EH (cell line): ENCODE measurements at regions not wholly inside any gene's neighbourhood (a gene's known extent, or its start where the extent isn't known, plus 50 kb on each side); places are given as distances from the start of the nearest gene placed in this dataset.
"Not testable (repeated sequence)": the region's sequence is repeated elsewhere in the genome, so short reads cannot be mapped to it uniquely, and the experiment has no call there.

Source experiments
- DNase-seq: peaks from one replicate; pipeline ENCODE4 v3.0.0-alpha.2; 2015; ENCODE audit warnings: low read depth

DNA sequence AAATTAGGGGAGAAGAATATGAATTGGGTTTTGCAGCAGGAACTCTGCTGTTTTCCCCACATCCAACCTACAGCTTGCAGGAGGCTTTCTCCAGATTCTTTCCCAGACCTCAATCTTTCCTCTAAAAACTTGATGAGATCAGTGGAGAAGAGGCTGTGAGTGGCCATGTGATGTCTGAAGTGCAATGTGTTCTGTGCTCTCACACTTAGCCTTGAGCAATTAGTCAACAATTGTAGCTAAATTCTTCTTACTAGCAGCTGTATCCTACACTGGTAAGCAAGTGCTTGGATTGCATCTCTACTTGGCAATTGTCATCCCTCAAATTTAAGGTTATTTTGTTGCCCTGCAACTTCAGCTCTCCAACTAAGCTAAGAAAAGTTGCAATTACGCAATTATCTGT is 807.3 kb upstream of the RGS18 start:
- no peak for DNase-seq

DNA sequence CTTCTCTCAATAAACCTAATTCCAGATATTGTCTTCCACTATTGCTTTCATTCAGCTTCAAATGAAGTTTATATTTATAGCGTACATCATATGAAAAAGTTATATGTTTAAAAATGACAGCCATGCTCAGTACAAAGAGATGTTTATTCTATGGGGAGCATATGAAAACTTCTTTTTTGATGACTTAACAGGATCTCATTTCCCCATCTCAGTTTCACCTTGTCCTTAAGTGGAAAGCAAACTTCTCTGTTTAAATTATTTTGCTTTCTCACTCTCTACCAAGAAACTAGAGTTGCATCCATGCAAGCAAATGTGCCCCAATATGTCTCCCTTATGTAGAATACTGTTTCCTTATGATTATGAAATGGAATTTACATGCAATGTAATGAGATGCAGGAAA is 799.5 kb upstream of the RGS18 start:
- DNase-seq = no peak

DNA sequence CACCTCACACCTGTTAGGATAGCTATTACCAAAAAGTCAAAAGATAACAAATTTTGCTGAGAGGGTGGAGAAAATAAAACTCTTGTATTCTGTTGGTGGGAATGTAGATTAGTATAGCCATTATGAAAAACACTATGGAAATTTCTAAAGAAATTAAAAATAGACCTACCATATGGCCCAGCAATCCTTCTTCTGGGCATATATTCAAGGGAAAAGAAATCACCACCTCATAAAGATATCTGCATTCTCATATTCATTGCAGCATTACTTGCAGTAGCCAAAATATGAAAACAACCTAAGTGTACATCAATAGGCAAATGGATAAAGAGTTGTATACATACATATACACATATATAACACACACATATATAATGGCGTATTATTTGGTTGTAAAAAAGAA is 791.6 kb upstream of the RGS18 start:
- no peak for DNase-seq

DNA sequence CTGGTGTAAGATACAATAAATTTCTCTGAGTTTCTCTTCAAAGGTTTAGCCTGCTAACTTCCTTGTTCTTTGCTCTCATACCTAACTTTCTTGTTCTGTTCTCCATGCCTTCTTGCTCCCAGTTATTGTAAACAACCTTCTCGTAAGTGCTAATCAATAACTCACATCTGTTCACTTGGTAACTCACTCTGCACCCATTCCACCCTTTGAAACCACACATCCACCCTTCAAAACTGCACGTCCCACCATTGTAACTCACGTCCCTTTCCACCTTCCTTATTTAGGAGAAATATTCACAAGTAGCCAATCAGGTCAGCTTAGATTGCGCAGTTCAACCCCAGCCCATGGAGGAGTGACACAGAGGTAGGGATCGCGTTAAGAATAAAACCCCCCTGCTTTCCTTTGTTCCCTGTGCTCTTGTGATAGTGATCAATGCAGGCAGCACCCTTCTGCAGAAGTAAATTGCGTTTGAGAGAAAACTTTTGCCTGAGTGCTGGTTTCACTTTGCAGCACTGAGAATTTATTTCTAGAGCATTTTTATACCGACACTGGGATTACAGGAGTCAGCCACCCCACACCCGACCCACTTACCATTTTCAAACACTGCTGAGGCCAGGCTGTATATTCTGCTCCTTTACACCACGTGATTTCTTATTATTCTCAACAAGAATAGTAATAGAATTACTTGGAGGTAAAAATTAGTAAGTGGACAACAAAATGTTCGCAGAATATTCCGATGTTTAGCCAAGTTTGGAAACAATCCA is 789.2 kb upstream of the RGS18 start:
- DNase-seq = no peak

DNA sequence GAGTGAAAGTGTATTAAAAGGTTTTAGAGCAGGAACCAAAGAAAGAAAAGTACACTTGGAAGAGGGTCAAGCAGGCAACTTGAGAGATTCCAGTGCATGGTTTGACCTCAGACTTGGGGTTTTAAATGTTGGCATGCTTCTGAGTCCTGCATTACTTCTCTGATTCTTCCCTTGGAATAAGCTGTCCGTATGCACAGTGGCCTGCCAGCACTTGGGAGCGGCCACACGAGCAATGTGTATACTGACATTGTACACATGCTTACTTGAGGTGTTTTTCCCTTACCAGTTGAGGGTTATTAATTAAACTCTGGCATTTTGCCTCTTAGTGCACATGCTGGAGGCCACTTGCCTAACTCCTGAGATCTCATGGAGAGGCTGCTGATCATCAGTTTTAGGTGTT is 786.6 kb upstream of the RGS18 start:
- DNase-seq = no peak

DNA sequence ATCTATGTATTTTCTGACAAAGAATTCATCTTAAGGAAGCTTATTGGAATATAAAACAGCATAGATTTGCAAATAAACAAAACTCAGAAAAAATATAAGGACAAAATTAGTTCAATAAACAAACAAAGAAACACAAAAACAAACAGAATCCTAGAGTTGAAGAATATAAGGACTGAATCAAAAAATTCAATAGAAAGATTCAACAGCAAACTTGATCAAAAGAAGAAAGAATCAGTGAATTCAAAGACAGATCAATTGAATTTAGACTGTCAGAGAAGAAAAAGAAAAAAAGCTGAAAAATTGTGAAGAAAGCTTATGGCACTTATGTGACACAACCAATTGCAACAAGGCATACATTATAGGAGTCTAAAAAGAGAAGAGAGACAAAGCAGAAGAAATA is 770.0 kb upstream of the RGS18 start:
- DNase-seq = no peak

DNA sequence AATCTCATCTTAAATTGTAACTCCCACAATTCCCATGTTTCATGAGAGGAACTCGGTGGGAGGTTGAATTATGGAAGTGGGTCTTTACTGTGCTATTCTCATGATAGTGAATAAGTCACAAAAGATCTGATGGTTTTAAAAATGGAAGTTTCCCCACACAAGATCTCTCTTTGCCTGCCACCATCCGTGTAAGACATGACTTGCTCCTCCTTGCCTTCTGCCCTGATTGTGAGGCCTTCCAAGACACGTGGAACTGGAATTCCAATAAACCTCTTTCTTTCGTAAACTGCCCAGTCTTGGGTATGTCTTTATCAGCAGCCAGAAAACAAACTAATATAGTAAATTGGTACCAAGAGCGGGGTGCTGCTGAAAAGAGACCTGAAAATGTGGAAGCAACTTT is 761.6 kb upstream of the RGS18 start:
- no peak for DNase-seq

DNA sequence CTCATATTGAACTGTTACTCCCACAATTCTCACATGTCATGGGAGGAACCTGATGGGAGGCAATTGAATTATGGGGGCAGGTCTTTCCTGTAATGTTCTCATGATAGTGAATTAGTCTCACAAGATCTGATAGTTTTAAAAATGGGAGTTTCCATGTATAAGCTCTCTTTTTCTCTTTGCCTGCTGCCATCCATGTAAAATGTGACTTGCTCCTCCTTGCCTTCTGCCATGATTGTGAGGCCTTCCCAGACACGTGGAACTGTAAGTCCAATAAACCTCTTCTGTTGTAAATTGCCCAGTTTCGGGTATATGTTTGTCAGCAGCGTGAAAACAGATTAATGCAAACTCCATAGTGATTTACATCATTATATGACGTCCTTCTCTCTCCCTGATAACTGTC is 759.7 kb upstream of the RGS18 start:
- DNase-seq = no peak

DNA sequence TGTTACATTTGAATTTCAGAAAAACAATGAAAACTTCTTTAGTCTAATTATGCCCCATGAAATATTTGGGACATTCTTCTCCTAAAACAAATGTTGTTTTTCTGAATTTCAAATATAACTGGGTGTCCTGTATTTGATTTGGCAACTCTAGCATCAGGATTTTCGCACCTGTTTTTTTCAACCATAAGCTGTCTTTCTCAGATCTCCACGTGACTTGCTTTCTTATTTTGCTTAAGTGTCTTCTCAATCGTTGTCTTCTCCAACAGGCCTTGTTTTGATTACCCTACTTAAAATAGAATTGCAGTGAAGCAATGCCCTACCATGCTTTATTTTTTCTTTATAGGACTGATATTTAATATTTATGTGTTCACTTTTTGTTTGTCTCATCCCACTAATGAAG is 752.8 kb upstream of the RGS18 start:
- no peak for DNase-seq

DNA sequence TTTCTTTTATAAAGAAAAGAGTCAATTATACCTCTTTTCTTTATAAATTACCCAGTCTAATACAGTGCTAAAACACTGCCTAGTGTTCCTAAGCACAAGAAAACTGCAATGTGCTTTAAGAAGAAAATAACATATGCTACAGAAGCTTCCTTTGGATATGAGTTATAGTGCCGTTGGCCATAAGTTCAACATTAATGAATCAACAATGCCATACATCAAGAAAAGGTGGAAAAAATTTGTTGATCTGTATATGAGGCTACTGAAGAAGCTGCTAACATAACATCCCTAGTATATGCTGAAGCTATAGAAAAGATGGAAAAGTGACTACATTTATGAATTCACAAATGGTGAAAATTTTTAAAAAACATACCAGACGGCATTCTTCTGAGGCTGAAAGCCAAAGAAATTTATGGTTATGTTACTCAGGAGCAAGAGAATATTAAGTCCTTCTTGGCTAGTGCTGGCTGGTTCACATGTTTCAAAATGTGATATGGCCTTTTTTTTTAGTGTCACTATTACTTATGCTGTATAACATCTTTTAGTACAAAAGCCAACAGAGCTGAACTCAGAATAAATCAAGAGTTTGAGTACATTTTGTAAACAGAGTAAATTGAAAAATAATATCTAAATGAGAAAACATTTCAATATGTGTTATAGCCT is 743.2 kb upstream of the RGS18 start:
- DNase-seq = no peak

DNA sequence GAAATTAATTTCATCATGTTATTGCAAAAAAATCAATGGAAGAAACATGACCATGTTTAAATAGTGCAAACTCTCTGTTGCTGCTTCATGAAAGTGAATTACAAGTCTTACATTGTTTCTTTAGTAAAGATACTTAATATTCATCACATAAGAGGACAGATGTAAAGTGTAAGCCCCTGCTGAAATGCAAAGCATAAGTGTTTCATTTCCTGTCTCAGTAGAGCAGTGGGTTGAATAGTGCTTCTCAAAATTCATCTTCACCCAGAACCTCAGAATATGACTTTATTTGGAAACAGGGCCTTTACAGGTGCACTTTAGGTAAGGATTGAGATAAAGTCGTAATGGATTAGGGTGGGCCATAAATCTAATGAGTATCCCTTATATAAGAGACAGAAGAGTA is 738.4 kb upstream of the RGS18 start:
- DNase-seq = no peak

DNA sequence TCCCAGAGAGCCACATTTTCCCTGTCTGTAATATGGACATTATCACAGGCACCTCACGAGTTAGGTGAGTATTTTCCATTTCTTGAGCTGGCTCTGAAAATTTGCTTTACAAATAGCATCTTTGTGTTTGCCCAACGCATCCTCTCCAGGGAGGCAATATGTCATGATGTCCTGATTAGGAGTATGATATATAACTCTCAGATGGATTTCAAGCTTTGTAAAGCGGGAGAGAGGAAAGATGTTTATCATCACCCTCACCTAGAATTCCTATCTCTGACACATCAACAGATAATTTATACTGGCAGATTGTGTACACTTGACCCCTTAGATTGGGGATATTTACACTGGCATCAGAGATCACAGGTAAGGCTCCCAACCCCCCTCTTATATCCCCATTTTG is 730.7 kb upstream of the RGS18 start:
- no peak for DNase-seq

DNA sequence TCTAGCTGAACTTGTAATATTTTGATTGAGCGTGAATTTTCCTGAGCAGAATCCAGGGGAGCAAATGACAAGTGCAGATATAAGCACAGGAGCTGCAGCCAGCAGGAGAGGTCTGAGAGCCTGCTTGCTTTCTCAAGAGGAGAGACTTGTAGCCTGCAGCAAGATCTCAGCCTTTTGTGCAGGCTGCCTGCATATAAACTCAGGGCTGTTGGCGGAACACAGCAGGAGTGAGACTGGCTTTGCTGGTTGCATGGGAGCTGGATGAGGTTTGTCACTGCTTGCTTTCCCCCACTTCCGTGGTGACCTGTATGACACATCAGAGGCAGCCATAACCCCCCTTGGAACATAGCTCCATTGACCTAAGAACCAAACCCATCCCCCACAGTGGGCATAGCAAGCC is 725.4 kb upstream of the RGS18 start:
- no peak for DNase-seq

DNA sequence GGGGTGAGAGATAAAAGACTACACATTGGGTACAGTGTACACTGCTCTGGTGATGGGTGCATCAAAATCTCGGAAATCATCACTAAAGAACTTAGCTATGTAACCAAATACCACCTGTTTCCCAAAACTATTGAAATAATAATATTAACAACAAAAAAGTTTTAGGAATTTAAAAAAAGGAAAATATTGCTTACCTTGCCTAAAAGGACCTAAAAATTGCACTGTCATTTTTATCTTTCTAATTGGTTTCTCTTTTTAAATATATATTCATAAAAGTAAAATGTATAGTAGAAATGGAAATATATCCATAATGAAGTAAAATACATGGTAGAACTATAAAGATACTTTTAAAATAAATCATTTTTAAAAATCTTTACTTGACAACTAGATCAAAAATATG is 719.3 kb upstream of the RGS18 start:
- DNase-seq = no peak

DNA sequence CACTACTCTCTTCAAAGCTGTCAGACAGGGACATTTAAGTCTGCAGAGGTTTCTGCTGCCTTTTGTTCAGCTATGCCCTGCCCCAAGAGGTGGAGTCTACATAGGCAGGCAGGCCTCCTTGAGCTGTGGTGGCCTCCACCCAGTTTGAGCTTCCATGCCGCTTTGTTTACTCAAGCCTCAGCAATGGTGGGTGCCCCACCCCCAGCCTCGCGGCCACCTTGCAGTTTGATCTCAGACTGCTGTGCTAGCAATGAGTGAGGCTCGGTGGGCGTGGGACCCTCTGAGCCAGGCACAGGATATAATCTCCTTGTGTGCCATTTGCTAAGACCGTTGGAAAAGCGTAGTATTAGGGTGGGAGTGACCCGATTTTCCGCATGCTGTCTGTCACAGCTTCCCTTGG is 710.0 kb upstream of the RGS18 start:
- not testable (repeated sequence) for DNase-seq

DNA sequence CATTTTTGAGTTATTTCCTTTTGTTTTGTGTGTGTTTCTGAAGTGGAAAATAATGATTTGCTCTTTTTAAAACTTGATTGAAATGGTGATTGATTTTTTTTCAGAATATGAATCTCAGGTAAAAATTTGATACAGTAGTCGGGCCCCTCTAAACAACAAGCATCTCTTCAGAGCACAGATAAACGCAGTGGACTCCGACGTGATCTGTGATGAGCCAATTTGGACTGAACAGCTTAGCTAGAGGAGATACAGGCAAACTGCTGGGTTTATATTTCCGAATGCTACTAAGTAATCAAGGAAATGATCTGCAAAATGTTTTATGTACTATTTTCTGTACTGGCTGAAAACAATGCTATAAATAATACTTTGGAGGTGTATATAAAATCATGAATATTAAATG is 705.7 kb upstream of the RGS18 start:
- no peak for DNase-seq

DNA sequence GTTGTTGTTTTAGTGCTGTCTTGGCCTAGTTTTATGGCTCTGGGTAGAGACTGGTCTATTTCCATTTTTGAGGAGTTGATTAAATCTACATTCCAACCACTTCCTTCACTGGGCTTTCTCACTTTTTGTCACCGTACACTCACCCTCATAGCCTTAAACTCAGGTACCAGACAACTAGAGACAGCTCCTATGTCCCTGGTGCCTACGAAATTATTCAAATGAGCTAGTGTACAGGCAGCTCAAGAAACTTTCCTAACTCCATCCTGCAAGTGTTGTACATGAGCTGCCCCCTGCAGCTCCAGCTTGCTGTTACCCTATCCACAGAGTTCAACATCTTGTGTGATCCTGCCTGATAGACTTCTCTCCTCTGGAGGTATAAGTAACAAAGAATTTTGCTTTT is 704.8 kb upstream of the RGS18 start:
- no peak for DNase-seq

DNA sequence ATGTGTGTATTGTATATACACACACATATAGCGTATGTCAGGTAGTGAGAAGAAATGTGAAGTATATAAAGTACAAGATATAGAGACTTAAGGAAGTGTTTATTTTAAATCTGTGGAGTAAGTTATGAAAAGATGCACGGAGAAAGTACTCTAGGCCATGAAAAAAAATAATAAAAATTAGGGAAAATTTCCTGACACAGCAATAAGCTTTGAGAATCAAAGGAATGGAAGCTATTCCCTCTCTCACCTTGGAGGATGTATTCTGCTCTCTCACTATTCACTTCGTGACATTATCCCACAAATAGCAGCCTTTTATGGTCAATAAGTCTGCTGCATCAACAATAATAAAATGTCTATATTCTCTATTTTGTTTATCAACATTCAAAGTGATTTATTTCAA is 700.4 kb upstream of the RGS18 start:
- no peak for DNase-seq

DNA sequence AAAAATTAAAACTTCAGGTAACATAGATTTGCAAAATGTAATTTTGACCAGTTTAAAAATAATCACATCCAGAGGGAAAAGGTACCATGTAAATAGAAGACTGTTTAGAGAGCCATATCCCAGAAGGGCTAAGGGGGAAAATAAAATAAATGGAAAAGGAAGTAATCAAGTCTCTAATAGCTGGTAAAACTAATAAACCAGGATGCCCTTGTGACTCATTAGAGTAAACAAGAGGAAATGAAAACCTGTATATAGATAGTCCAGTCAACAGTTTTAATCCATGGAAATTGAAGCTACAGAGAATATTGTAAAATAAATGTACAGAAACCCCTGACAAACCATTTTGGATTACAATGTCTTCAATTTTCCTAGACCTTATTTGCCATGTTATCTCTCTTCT is 698.0 kb upstream of the RGS18 start:
- DNase-seq = no peak

DNA sequence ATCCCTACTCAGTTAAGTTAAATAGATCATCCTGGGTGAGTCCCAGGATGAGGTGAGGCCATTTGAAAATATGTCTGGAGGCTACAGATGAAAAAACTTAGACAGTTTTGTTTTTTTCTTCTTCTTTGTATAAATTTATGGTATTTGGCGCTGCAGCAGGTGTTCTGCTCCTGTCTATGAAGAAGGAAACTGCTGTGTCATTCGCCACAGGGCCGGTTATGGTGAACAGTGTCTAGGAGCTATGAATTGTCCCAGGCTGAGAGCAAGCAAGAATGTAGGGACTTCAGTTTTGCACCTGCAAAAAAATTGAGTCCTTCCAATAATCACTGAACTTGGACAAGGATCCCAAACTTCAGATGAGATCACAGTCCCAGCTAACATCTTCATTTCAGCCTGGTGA is 674.3 kb upstream of the RGS18 start:
- DNase-seq = no peak

DNA sequence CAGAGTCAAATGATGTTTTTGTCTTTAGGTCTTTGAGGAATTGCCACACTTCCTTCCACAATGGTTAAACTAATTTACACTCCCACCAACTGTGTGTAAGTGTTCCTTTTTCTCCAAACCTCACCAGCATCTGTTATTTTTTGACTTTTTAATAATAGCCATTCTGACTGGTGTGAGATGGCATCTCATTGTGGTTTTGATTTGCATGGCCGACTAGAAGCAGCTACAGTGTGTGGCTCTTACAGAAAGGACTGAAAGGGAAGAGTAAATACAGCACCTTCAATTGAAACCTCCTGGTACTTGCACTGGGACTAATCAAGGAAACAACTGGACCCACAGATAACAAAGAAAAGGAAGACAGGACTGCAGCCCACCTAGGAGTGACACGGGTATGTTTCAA is 668.0 kb upstream of the RGS18 start:
- DNase-seq = no peak

DNA sequence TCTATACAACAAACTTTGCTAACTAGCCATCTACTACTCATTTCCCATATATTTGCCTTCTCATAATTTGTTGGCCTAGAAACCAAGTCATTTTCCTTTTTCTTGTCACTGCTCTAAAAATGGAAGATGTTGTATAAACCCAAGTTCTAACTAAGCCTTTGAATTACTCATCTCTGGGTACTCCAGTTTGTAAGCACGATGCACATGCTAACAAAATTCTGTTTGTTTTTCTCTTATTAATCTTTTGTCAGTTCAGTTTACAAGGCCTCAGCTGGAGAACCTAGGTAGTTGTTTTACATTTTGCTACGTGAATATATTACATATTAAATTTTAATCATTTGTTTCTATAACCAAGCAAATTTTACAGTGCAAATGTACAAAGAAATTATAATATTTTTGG is 663.2 kb upstream of the RGS18 start:
- DNase-seq = no peak

DNA sequence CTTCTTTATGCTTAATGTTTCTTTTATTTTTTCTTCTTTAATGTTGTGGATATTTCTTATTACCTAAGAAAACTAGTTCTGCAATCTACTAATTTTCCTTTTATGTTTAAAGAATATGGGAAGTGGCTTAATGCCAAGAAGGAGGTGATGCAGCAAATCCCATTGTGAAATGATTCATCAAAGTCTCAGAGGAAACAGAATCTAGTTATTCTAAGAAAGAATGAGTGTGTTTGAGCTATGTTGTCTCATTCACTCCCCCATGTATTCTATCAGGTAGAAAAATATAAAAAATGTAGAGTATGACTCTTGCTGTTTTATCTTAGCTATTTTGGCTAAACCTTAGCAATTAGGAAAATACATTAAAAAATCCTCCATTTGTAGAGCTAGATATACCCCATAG is 659.9 kb upstream of the RGS18 start:
- DNase-seq = no peak

DNA sequence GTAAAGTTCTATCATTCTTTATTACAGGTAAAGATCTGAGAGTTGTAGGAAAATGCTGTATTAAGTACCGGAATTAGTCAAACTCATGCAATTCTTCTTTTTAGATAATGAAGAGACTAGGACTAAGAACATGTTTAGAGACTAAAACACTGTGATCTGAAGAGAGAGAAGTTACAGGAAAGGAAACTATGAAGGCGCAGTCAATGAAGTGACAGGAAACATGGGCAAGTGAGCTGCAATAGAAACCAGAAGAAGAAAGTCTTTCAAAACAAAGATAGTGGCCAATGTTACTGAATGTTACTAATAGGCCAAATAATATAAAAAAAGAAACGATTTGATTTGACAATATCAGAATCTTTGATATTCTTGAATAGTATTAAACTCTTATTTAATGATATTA is 659.4 kb upstream of the RGS18 start:
- no peak for DNase-seq
